C4-2B (cell line): ENCODE measurements at regions not wholly inside any gene's neighbourhood (a gene's known extent, or its start where the extent isn't known, plus 50 kb on each side); places are given as distances from the start of the nearest gene placed in this dataset.

ENCODE experiments used
- ZFX ChIP-seq: fragments of 450-650 bp; IDR thresholded peaks from 2 replicates; pipeline ENCODE4 v1.6.1; 2017
- TF ChIP-seq, protein P1 (sequence below): fragments of 450-650 bp; conservative IDR thresholded peaks from 2 replicates; pipeline ENCODE4 v1.5.1; 2017; ENCODE audit warnings: mild to moderate bottlenecking

DNA sequence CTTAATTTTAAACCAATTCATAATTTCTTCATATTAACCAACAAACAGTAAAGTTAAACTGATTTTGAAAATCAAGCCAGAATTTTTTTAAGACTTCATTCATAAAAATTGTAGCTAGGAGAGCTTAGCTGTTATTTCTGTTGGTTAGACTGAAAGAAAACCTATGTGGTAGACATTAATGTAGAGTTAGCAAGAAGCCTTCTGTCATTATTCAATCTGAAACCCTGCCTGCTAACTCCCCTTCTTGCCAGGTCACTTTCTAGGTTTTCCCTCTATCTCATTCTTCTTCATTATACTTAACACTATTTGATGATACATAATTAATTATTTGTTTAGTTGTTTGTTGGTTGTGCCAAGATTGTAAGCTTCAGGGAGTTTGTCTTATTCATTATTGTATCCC, 304.3 kb upstream of the MEF2C start:
- TF ChIP-seq, protein P1, sequence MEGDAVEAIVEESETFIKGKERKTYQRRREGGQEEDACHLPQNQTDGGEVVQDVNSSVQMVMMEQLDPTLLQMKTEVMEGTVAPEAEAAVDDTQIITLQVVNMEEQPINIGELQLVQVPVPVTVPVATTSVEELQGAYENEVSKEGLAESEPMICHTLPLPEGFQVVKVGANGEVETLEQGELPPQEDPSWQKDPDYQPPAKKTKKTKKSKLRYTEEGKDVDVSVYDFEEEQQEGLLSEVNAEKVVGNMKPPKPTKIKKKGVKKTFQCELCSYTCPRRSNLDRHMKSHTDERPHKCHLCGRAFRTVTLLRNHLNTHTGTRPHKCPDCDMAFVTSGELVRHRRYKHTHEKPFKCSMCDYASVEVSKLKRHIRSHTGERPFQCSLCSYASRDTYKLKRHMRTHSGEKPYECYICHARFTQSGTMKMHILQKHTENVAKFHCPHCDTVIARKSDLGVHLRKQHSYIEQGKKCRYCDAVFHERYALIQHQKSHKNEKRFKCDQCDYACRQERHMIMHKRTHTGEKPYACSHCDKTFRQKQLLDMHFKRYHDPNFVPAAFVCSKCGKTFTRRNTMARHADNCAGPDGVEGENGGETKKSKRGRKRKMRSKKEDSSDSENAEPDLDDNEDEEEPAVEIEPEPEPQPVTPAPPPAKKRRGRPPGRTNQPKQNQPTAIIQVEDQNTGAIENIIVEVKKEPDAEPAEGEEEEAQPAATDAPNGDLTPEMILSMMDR: no peak
- TF ChIP-seq ZFX: no peak
